GM19468 (cell line): ENCODE measurements at regions not wholly inside any gene's neighbourhood (a gene's known extent, or its start where the extent isn't known, plus 50 kb on each side); places are given as distances from the start of the nearest gene placed in this dataset.

Experiments used
- ATAC-seq: cut with Tn5 transposase; IDR thresholded peaks from one replicate; pipeline ENCODE4 v1.9.1; 2021; ENCODE audit warnings: mild to moderate bottlenecking, moderate library complexity, moderate number of reproducible peaks; ENCODE audit not compliant: unreplicated experiment; ENCODE audit errors: extremely low read depth

DNA sequence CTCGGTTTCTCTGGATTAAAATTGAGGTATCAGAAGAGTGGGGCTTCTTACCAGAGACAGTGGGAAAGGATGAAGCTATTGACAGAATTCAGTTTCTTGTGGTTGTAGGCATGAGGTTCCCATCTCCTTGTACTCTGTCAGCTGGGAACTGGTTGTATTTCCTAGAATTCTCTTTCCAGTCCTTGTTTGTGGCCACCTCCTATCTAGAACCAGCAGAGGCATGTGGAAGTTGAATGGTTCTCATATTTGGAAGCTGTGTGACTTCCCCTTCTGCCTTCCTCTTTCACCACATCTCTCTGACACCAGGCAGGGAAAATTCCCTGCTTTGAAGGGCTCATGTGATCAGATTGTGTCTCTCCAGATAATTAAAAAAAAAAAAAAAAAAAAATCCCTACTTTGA is 457.7 kb upstream of the ADAMTS5 start:
- no peak for ATAC-seq

DNA sequence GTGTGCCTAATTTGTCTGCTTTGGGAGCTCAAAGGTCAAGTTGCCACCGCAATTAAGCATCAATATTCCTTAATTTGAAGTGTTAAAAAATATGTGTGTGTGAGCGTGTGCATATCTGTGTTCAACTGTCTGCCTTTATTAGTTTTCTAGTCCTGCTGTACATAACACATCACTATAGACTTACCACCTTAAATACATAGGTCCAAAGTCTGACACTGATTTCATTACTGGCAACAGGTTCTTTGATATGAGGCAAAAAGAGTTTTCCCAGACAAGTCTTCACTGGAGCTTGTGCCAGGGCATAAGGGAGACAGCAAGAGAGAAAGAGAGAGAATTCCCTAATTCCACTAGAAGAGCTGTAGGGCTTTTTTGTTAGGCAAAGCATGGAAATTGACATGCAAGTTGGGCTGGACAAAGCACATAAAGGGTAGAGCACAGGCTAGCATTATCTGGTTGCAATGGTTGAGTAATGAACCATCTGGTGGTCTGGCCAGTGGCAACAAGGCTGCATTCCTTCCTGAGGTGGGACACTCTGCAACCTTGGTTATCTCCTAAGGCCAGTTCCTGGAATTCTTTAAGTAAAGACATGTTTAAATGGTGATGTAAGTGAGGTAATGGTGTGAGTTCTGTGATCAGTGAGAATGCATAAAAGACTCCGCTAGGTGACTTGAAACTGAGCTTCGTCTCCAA is 457.2 kb upstream of the ADAMTS5 start:
- no peak for ATAC-seq

DNA sequence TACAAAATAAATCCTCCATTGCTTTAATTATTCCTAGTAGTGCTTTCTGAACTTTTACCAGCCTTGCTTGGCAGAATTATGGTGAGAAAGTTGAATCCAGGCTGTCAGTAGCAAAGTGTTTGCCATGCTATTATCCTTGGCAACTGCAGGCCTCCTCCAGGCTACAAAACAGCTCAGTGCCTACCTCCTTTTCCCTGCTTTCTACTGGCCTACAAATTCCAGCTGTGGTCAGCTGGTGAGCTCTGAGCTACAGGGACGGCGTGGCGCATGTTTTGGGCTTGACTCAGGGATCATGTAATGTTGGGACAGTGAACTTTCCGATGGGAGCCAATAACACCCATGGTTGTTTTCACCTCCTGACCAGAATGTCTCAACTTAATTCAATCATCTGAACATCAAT is 456.1 kb upstream of the ADAMTS5 start:
- ATAC-seq = no peak

DNA sequence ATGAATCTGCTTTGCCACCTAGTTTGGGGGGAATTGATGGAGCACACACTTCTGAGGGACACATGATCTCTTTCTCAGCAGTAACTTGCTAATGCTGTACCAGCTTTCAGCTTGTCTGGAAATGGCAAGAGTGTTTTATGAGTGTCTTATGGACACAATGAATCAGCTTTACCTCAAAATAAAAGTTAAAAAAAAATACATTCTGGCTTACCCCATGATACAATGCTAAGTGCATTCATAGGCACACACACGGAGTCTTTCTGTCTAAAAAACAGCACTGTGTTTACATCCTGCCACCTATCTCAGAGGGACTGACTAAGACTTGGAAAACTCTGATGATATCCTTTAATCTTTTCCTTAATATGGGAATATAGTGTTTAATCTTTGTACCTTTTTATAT is 455.5 kb upstream of the ADAMTS5 start:
- ATAC-seq = no peak

DNA sequence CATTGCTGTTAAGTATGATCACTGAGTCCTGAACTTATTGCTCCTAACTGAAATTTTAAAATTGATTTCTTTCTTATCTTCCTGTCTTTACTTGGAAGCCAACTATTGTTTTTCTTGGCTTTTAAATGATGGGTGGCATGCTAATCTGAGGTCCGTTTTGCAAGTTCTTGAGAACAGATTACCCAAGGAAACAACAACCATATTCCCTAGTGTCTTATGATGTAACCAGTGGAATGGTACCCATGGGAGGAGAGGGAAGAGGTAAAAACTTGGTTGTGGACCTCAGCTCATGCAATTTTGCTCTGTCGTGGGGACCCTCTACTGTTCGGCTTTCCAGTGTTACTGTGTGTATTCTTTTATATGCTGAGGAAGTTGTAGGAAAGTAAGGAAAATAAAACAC is 454.8 kb upstream of the ADAMTS5 start:
- ATAC-seq = no peak

DNA sequence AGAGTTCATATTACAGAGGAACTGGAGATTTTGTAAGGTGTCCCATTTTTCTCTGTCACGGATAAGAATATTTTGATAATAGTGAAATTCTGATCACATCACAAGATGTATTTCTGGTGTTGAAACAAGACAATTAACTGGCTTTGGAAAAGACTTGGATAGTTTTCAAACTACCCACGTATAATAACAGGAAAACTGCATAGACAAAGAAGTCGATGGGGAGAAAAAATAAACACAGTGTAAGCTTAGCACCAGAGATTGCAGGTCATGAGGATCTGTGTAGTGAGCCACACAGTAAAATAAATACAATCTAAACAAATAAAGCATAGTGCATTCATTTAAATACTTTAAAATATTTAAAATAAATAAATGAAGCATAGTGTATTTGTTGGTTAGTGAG is 452.3 kb upstream of the ADAMTS5 start:
- no peak for ATAC-seq

DNA sequence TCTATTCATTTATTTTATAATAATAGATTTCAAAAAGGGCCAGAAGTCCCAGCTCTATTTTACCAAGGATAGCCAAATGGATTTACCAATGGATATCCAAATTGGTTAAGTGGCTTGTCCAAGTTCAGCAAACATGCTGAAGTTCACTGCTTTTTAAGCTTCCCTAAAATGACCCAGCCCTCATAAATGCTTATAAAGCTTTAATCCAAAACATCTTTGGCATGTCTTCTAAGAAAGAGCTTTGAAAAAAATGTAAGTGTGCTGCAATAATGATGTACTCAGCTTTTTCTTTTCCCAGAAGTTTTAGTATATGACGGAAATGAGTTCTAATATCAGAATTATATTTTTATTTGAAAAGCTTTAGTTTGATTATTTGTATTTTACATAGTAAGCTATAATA is 451.5 kb upstream of the ADAMTS5 start:
- no peak for ATAC-seq

DNA sequence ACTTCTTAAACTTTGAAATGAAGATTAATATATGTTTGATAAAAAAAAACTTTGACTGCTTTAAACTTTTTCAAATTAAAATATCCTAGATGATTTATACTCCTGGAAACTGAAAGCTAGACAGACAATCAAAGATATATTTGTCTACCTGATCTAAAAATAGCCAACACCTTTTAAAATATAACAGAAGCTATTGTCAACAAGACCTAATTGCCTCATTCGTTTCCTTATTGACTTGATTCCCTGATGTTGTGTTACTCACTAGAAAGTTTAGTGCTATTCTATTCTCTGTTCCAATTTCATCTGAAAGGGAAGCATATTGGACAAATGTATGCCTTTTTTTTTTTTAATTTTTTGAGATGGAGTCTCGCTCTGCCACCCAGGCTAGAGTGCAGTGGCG is 445.6 kb upstream of the ADAMTS5 start:
- no peak for ATAC-seq

DNA sequence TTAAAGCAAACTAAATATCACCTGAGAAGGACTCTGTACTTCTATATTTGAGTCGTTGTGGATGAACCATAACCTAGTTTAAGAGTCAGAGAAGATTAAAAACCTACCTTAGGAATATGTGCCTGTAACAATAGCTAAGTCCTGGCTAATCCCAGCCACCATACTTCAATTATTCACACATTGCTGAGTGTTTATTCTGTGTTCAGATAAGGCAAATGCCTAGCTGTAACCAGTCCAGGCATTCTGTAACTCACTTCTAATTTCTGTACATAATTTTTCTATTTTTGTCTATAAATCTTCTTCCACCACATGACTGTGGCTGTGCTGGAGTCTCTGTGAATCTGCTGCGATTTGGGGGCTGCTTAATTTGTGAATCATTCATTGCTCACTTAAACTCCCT is 441.9 kb upstream of the ADAMTS5 start:
- ATAC-seq = no peak

DNA sequence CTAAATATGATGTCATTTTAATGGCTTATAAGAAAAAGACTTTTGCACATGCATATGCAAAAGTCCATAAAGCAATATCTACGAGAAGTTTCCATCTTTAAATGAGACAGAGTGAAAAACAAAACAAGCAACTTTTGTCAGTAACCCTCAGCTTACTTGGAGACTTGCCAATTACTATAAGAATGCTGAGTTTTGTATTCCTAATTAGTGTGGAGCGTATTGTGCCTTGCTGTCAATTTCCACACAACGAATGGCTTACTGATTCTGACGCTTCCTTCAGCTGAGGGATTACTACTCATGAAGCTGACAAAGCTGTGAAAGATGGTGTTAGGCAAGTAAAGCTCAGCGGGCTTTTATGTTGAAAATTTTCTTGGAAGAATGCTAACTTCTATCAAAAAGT is 440.4 kb upstream of the ADAMTS5 start:
- no peak for ATAC-seq

DNA sequence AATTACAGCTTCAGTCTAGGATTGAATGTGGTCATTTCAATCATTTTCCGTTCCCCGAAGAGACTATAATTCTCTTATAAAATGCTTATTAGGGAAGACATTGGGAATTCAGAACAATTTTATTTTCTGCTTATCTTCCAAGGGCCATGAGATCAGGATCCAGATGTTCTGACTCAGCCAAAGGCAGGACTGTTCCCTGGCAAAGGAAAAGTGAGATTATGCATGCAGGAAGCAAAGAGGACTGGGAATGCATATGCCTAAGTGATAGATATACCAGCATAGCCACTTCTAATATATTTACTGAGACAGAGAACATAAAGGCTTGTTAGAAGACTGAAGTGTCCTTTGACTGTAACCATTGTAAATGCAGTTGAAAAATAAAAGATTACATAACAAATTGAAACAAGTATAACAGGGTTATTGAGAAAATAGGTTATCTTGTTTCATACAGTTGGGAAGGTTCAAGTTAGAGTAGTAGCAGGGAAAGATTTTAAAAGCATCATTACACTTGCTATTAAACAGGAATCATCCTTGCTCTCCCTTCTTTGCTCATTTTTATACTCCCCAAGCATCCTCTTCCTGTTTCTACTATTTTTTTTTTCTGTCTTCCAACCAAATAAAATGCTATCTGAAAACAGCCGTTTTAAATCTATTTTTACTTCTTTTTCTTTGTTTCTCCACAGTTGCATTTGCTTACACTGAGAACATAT is 439.6 kb upstream of the ADAMTS5 start:
- no peak for ATAC-seq

DNA sequence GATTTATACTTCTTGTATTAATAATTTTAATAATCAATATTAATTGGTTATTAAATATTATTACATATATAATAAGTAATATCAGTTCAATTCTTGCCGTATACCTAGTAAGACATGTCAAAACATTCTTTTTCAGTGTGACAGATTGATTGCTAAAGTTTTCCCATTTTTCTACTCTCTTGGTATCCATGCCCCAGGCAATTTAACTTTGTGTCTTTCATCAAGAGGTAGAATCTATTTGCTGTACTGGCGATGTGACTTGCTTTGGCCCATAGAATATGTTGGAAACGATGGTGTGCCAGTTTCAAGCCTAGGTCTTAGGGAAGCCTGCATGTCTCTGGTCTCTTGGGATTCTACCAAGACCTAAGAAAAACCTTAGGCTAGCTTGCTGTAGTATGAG is 436.1 kb upstream of the ADAMTS5 start:
- ATAC-seq = no peak

DNA sequence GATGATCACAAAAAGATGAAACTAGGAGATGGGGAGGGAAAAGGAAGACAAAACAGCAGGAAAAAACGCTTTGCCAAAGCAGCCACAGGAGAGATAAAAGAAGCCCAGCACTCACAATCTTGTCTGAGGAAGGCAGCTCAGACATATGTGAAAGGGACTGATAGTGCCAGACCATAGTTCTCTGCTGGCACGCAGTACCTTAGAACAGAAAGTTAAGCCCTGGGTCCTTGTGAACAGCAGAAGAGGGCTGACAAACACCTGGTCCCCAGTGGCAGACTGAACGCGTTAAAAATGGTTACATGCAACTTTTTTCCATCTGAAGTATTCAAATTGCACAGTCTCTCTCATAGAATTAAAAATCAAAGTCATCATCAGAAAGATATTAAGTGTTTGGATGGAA is 433.2 kb upstream of the ADAMTS5 start:
- no peak for ATAC-seq

DNA sequence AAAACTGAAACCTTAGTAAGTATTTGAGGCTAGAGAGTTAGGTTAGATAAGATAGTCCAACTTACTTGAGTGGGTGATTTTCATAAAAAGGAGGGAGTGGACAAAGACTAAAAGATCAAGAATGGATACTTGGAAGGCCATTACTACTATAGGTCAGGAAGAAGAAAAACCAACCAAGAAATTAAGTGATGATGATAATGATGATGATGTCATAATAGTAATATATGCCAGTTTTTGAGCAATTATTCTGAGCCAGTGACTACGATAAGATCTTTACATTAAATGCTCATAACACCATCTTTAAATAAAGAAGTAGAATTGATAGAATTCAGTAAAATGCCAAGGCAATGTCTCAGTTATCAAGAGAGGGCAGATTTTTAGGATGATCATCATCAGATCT is 430.7 kb upstream of the ADAMTS5 start:
- ATAC-seq = no peak

DNA sequence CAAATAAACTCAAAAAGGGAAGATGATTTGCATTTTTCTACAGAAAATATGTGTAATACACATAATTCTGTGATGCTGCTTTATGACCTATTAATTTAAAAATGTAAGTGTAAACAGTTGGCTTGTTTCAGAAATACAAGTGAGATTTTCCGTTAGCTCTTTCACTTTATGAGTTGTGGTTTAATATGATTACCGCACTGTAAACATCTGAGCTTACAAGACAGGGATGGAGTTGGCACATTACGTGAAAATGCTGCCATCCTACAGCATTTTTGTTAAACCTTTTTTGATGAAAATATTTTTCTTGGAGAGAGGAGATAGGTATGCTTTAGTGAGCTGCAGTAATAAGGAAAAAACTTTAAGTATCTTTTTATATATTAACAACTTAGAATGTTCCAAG is 426.8 kb upstream of the ADAMTS5 start:
- ATAC-seq = no peak

DNA sequence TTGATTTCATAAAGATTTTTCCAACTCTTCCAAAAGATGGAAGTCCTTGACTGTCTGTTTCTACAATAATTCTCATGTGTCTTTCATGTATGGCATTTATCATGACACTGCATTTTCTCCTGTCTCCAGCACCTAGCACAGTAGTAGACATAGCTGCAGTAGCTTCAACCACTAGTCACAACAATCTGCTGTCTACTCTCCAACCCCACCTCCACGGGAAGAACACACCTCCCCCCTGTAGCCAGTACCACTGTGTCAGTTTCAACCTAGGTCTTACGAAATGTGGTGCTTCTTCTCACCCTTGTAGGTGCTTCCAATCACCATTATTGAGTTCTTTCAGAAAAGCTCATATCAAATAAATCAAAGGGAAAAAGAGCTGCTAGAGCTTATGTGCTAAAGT is 425.1 kb upstream of the ADAMTS5 start:
- ATAC-seq = no peak

DNA sequence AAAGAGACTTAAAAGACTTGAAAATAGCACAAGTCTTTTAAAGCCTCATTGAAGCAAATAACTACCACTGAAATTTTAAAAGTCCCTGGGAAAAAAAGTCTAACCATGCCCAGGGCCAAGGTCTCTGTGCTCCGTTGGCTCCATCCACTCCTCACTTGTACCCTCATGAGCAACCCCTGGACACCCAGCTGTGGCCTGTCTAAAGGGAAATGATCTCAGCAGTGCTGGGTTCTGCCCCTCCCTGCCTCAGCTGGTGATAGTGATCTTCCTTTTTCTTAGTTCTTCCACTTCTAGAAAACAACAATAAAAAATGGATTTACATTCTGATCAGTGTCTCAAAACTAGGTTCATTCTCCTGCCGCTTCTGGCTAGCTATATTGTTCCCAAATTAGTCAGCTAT is 423.5 kb upstream of the ADAMTS5 start:
- ATAC-seq = no peak

DNA sequence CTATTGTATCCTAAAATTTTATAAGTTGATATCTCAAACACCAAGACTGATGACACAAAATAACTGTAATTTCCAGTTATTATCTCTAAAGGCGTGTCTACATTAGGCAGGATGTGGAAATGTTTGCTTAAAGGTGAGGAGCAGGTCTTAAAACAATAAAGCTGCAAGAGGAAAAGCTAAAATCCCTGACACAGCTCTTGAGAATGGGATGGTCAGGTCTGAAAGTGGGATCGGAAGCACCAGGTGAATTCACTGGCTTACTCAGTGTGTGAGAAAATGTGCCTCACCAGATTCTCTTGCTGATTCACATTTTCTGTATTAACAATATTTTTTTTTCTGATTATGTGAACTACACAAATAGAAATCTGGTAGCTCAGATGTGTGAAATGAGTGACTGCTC is 421.9 kb upstream of the ADAMTS5 start:
- no peak for ATAC-seq

DNA sequence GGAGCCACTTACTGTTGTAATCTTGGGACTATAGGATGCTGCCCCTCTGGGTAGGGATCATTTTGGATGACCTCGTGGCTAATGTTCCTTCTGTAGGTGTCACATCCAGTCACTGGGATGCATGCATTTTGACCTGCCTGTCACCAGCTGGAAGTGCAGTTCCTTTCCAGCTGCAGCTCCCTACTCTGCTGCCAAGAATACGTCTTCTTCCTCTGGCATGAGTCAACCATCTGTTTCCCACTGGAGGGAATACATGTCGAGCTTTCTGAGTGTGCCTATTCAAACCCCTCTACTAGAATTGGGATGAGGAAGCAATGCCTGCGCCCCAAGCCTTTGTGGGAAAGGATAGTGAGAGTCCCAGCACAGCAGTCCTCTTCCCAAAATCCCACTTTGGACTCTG is 415.5 kb upstream of the ADAMTS5 start:
- ATAC-seq = no peak

DNA sequence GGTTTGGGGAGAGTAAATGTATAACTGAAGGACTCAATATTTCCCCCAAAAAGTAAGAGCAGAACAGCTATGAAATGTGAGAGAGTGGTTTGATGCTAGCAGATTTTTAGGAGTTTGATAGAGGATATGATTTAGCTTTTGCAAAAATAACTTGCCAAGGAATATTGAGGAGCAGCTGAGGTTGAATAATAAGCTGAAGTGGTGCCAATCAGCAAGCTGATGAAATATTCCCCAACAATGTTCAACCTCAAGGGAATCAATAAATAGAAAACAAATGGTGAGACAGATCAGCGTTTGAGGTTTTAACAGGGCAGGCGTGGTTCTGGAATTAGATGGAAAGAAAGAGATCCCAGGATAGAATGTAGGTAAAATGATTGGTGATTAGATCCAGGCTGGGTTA is 413.4 kb upstream of the ADAMTS5 start:
- no peak for ATAC-seq

DNA sequence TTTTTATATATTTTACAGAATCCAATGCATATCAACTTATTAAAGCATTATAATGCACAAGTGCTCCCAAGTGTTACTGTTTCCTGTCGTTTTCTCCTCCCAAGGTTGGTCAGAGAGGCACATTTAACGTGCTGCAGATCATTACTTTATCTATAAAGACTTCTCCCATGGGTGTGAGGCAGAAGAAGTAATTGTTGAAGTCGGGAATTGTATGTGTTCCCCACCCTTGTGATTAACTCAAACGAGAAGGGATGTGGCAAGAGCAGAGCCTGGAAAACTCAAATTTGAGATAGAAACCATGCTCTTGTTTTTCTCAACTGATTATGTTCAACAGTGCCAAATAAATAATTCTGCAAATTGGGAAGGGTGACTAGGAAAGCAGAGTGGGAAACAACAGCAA is 412.5 kb upstream of the ADAMTS5 start:
- no peak for ATAC-seq

DNA sequence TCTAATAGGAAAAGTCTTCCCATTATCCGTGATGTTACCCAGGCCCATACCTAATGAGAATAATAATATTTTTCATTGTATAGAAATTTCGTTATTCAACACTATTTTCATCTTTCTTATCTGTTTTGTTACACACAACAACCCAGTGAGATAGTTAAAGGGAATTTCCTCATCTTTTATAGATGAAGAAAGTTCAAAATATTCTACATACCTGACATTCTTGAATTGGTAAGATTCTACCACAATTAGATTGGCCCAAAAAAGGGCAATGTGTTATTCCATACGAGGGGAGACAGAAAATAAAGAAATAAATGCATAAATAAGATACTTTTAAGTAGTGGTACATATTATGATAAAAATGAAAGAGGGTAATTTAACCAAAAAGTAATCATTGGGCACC is 405.5 kb upstream of the ADAMTS5 start:
- ATAC-seq = no peak
